Suprapubic skin (tissue), 4 donors: ENCODE measurements at regions not wholly inside any gene's neighbourhood (a gene's known extent, or its start where the extent isn't known, plus 50 kb on each side); places are given as distances from the start of the nearest gene placed in this dataset.

Experiments
- DNase-seq, 2 donors: peaks; one replicate each; pipeline ENCODE4 v3.0.0-alpha.2; 2019; ENCODE audit warnings: low spot score in 2 of 2
- H3K27ac ChIP-seq: fragments of 200-600 bp; sonication (generic); one replicate; pipeline ENCODE4 v1.5.1; 2019
- H3K27me3 ChIP-seq: fragments of 200-600 bp; sonication (generic); one replicate; pipeline ENCODE4 v1.5.1; 2019
- H3K36me3 ChIP-seq: fragments of 200-600 bp; sonication (generic); one replicate; pipeline ENCODE4 v1.5.1; 2019
- H3K4me1 ChIP-seq: fragments of 200-600 bp; sonication (generic); one replicate; pipeline ENCODE4 v1.5.1; 2019
- H3K4me3 ChIP-seq: fragments of 200-600 bp; sonication (generic); one replicate; pipeline ENCODE4 v1.5.1; 2019; ENCODE audit warnings: mild to moderate bottlenecking
- H3K9me3 ChIP-seq: fragments of 200-600 bp; sonication (generic); one replicate; pipeline ENCODE4 v1.5.1; 2019
- EP300 ChIP-seq: sonication (generic); formaldehyde crosslinking; IDR thresholded peaks from one replicate; pipeline ENCODE4 v1.6.1; 2017; ENCODE audit warnings: antibody characterized with exemption
- POLR2A ChIP-seq, 2 donors: fragments of 450-650 bp; IDR thresholded peaks; one replicate each; pipeline ENCODE4 v1.6.1; 2017; ENCODE audit warnings: antibody characterized with exemption in 2 of 2, mild to moderate bottlenecking in 2 of 2, moderate library complexity in 2 of 2
- POLR2AphosphoS5 ChIP-seq, 3 donors: sonication (generic); formaldehyde crosslinking; IDR thresholded peaks; one replicate each; pipeline ENCODE4 v1.6.1; 2017; ENCODE audit warnings: antibody characterized with exemption in 3 of 3
- WGBS: methylation state at CpG from one replicate; pipeline ENCODE4 v1.1.5; 2018; 5-methylcytosine and 5-hydroxymethylcytosine counted together
- TF ChIP-seq, protein P1 (sequence below), 2 donors: fragments of 200-600 bp in 1 of 2; fragments of 450-650 bp in 1 of 2; sonication (generic) in 1 of 2; IDR thresholded peaks; one replicate each; pipeline ENCODE4 v1.5.1; 2016 to 2019; ENCODE audit warnings: antibody characterized with exemption in 2 of 2, mild to moderate bottlenecking in 1 of 2, moderate library complexity in 1 of 2

DNA sequence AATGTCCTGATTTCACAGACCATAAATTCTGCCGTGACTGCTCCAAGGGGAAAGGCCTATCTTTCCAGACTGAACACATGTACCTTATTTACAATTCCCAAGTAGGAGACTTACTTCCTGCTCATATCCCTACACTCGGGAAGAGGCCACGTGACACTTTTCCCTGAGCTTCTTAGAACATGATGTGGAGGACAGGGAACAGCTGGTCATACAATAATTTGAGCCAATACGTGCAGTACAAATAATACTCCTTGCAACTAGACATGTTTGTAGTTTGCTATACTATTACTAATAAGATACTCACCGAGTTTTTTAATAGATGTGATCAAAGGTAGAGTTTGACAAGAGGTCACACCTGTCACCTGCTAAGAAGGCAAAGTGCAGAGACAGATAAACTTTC, 256.4 kb downstream of the SP3 start:
- TF ChIP-seq POLR2A (IDR thresholded peaks at IDR 0.05) (no peak), POLR2AphosphoS5 (IDR thresholded peaks at IDR 0.05) (no peak), EP300 (no peak)
- TF ChIP-seq, protein P1, sequence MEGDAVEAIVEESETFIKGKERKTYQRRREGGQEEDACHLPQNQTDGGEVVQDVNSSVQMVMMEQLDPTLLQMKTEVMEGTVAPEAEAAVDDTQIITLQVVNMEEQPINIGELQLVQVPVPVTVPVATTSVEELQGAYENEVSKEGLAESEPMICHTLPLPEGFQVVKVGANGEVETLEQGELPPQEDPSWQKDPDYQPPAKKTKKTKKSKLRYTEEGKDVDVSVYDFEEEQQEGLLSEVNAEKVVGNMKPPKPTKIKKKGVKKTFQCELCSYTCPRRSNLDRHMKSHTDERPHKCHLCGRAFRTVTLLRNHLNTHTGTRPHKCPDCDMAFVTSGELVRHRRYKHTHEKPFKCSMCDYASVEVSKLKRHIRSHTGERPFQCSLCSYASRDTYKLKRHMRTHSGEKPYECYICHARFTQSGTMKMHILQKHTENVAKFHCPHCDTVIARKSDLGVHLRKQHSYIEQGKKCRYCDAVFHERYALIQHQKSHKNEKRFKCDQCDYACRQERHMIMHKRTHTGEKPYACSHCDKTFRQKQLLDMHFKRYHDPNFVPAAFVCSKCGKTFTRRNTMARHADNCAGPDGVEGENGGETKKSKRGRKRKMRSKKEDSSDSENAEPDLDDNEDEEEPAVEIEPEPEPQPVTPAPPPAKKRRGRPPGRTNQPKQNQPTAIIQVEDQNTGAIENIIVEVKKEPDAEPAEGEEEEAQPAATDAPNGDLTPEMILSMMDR (IDR thresholded peaks at IDR 0.05) = no peak
- Histone ChIP-seq H3K27ac (no peak overlapping the region), H3K27me3 (no peaks in the 10 kb centered on the region), H3K4me1 (no peaks in the 10 kb centered on the region), H3K4me3 (no peak overlapping the region), H3K36me3 (no peaks in the 10 kb centered on the region), H3K9me3 (no peaks in the 10 kb centered on the region)
- 51% methylated on average over 5 of the region's 5 CpGs for WGBS
- no peak for DNase-seq

DNA sequence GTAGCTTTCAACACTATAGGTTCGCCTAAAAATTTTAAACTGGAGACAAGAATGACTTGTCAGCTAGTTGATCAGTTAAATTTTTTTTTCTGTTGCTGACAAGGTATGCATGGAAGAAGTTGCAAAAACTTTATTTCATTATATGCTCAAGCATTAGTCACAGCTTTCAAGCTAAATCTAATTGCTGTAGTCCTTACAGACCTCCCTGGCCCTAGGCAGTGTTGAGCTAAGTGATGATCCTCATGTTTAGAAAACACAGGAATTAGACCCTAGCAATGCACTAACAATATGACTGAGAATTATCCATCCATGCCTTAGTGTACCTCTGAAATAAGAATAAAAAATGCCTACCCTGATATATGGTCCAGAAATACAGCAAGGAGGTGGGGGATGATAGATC, 253.4 kb downstream of the SP3 start:
- H3K36me3 ChIP-seq = no peaks in the 10 kb centered on the region
- WGBS = 52% methylated on average over 1 of the region's 1 CpG
- H3K27ac ChIP-seq = no peak overlapping the region
- no peak for DNase-seq
- H3K4me1 ChIP-seq = no peaks in the 10 kb centered on the region
- H3K9me3 ChIP-seq = no peaks in the 10 kb centered on the region
- H3K27me3 ChIP-seq = no peaks in the 10 kb centered on the region
- TF ChIP-seq, protein P1 (IDR thresholded peaks at IDR 0.05) = no peak
- H3K4me3 ChIP-seq = no peak overlapping the region

DNA sequence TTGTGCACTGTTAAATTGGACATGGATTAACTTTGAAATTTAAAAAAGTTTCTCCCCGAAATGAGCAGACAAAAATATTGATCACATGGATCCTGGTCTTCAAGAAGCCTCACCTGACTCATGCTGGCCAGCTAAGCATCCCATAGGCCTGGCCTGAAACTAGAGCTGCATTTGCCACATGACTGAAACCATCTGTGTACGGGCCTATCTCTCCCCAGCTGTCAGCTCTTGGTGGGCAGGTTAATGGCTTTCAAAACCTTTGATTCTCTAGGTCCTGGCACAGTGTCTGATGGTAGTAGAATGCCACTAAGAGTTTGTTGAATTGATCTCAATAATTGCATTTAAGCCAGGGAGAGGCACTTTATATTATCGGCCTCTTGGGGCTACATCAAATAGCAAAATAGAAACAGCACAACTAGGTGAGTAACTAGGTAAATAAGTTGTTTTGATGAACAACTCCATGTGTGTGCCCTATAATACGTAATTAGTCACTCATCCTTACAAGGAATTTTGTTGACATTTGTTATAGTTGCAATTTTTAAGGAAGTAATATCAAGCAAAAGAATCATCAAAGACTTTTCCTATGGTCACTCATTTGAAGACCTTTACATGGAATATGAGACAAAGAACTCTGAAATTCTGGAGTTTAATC, 251.1 kb downstream of the SP3 start:
- Histone ChIP-seq H3K4me3 (no peak overlapping the region), H3K36me3 (no peaks in the 10 kb centered on the region), H3K27me3 (no peaks in the 10 kb centered on the region), H3K4me1 (no peaks in the 10 kb centered on the region), H3K27ac (no peak overlapping the region), H3K9me3 (no peaks in the 10 kb centered on the region)
- no peak for TF ChIP-seq EP300
- no peak for TF ChIP-seq POLR2AphosphoS5 (IDR thresholded peaks at IDR 0.05)
- 88% methylated on average over 4 of the region's 4 CpGs for WGBS
- no peak for DNase-seq

DNA sequence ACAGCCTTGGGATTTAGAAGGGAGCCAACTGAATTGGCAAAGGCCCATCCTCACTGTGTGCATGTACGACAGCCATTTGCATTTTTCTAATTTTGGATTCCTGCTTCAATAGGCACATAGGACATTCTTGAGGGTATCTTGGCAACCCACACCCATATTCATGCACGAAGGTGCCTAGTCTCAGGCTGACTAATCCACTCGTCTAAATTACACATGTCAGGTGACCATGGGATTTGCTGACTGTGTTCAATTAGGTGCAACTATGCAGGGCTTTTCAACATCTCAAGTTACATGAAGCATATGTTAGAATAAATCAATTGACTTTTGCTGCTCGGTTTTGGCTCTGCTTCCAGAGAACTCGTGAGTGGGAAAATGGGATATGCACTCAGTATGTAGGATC, 249.7 kb downstream of the SP3 start:
- TF ChIP-seq EP300 = no peak
- TF ChIP-seq, protein P1 (IDR thresholded peaks at IDR 0.05) = no peak
- TF ChIP-seq POLR2AphosphoS5 (IDR thresholded peaks at IDR 0.05) = no peak
- no peak for TF ChIP-seq POLR2A (IDR thresholded peaks at IDR 0.05)
- Histone ChIP-seq H3K27me3 (no peaks in the 10 kb centered on the region), H3K27ac (no peak overlapping the region), H3K9me3 (no peaks in the 10 kb centered on the region), H3K4me1 (no peaks in the 10 kb centered on the region), H3K36me3 (no peaks in the 10 kb centered on the region), H3K4me3 (no peak overlapping the region)
- WGBS = 28% methylated on average over 5 of the region's 5 CpGs
- DNase-seq = no peak

DNA sequence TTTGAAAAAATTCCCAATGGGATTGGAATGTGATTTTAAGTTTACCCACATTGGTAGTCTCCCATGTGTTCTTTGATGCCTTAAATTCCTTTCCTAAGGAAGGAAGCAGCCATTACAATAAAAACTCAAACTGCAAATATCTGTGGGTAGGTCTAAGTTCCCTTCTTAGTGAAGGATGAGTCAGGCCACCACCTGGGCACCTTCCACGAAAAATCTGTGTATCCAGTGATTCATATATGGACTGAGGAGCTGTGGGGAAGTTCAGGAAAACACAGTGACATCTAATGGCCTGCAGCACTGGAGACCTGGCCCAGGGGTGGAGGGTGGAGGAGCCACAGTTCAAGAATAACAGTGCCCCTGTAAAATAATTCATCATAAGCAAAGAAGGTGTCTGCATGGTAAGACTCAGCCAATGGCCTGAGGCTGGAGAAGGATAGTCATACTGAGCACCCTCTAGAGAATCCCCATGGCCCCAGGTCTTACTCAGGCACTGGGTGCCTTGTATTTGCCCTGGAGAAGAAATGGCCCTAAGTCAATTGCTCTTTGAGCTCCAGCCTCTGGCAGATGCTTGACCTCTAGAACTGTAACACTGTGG, 248.6 kb downstream of the SP3 start:
- Histone ChIP-seq H3K27me3 (no peaks in the 10 kb centered on the region), H3K27ac (no peak overlapping the region), H3K4me1 (no peaks in the 10 kb centered on the region), H3K4me3 (no peak overlapping the region), H3K9me3 (no peaks in the 10 kb centered on the region), H3K36me3 (no peaks in the 10 kb centered on the region)
- no peak for DNase-seq
- 41% methylated on average over 1 of the region's 1 CpG for WGBS
- TF ChIP-seq POLR2AphosphoS5 (IDR thresholded peaks at IDR 0.05) (no peak), EP300 (no peak), POLR2A (IDR thresholded peaks at IDR 0.05) (no peak)
- TF ChIP-seq, protein P1 (IDR thresholded peaks at IDR 0.05) = no peak

DNA sequence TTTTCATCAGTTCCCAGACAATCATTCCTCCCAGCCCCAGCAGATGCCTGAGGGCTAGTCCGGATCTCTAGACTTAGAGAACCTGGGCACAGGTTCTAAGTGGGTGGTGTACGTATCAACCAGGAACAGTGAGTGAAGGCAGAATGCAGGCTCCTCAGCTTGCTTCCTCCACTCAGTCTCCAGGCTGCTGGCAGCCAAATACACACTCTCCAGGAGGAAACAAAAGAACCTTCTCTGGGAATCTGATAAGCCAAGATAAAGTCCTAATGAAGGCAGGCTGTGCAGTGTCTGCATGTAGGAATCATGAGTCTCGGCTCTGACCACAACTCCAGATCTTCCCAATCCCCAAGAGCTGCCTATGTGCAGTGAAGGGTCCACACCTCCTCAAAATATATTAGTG, 245.7 kb downstream of the SP3 start:
- DNase-seq = no peak
- H3K27me3 ChIP-seq = no peaks in the 10 kb centered on the region
- H3K27ac ChIP-seq = no peak overlapping the region
- H3K9me3 ChIP-seq = no peaks in the 10 kb centered on the region
- WGBS = 93% methylated on average over 3 of the region's 3 CpGs
- no peaks in the 10 kb centered on the region for H3K36me3 ChIP-seq
- no peaks in the 10 kb centered on the region for H3K4me1 ChIP-seq
- TF ChIP-seq POLR2A (IDR thresholded peaks at IDR 0.05) = no peak
- TF ChIP-seq, protein P1 (IDR thresholded peaks at IDR 0.05) = no peak
- TF ChIP-seq EP300 = no peak
- TF ChIP-seq POLR2AphosphoS5 (IDR thresholded peaks at IDR 0.05) = no peak
- H3K4me3 ChIP-seq = no peak overlapping the region
